Adrenal gland (tissue), 5 donors: ENCODE measurements at regions not wholly inside any gene's neighbourhood (a gene's known extent, or its start where the extent isn't known, plus 50 kb on each side); places are given as distances from the start of the nearest gene placed in this dataset.

Experiments
- CTCF ChIP-seq, 6 experiments: fragments of 450-650 bp in 4 of 6; fragments of 200-600 bp in 2 of 6; sonication (generic) in 1 of 6; IDR thresholded peaks; 1 replicate in 5 of 6; 2 replicates in 1 of 6; pipeline versions ENCODE4 v1.5.1 to v1.8.0; 2016 to 2021; ENCODE audit warnings: antibody characterized with exemption in 6 of 6, mild to moderate bottlenecking in 2 of 6, moderate library complexity in 1 of 6
- POLR2A ChIP-seq, 2 donors: fragments of 450-650 bp; IDR thresholded peaks; one replicate each; pipeline ENCODE4 v1.6.1; 2017; ENCODE audit warnings: antibody characterized with exemption in 2 of 2, mild to moderate bottlenecking in 2 of 2, moderate library complexity in 1 of 2
- donor health status: DM: no; HTN: no; CAD: no.

- TF ChIP-seq CTCF (IDR thresholded peaks at IDR 0.05) = no peak
- no peak for TF ChIP-seq POLR2A (IDR thresholded peaks at IDR 0.05)
These were observed 395.1 kb upstream of the PLSCR5 start for GRCh38 chr3:147000274-147000673.
